Sigmoid colon (tissue), 6 donors: ENCODE measurements at regions not wholly inside any gene's neighbourhood (a gene's known extent, or its start where the extent isn't known, plus 50 kb on each side); places are given as distances from the start of the nearest gene placed in this dataset.

Experiments
- DNase-seq: peaks from one replicate; pipeline ENCODE4 v3.0.0-alpha.2; 2019
- H3K27ac ChIP-seq, 4 donors: fragments of 200-600 bp; sonication (generic); one replicate each; pipeline ENCODE4 v1.5.1; 2016 to 2019; ENCODE audit warnings: mild to moderate bottlenecking in 1 of 4
- H3K27me3 ChIP-seq, 3 donors: fragments of 200-600 bp; sonication (generic); one replicate each; pipeline ENCODE4 v1.5.1; 2019; ENCODE audit warnings: mild to moderate bottlenecking in 1 of 3
- H3K36me3 ChIP-seq, 4 donors: fragments of 200-600 bp; sonication (generic); one replicate each; pipeline ENCODE4 v1.5.1; 2016 to 2019
- H3K4me1 ChIP-seq, 4 donors: fragments of 200-600 bp; sonication (generic); one replicate each; pipeline ENCODE4 v1.5.1; 2017 to 2019
- H3K4me3 ChIP-seq, 4 donors: fragments of 200-600 bp; sonication (generic); one replicate each; pipeline ENCODE4 v1.5.1; 2017 to 2019; ENCODE audit warnings: mild to moderate bottlenecking in 2 of 4, moderate library complexity in 1 of 4
- H3K9me3 ChIP-seq, 4 donors: fragments of 200-600 bp in 3 of 4; sonication (generic) in 3 of 4; one replicate each; pipeline versions ENCODE4 v1.5.1 to v1.6.1; 2013 to 2019
- CTCF ChIP-seq, 4 experiments: fragments of 450-650 bp in 3 of 4; fragments of 200-600 bp in 1 of 4; IDR thresholded peaks; one replicate each; pipeline ENCODE4 v1.5.1; 2016 to 2019; ENCODE audit warnings: antibody characterized with exemption in 4 of 4, mild to moderate bottlenecking in 3 of 4, moderate library complexity in 2 of 4
- EP300 ChIP-seq, 4 donors: sonication (generic); formaldehyde crosslinking; IDR thresholded peaks; one replicate each; pipeline ENCODE4 v1.6.1; 2017; ENCODE audit warnings: antibody characterized with exemption in 4 of 4
- POLR2A ChIP-seq, 2 donors: fragments of 450-650 bp; IDR thresholded peaks; one replicate each; pipeline ENCODE4 v1.6.1; 2016; ENCODE audit warnings: antibody characterized with exemption in 2 of 2, mild to moderate bottlenecking in 2 of 2, moderate library complexity in 2 of 2
- POLR2AphosphoS5 ChIP-seq, 4 donors: sonication (generic); formaldehyde crosslinking; IDR thresholded peaks; one replicate each; pipeline ENCODE4 v1.6.1; 2017; ENCODE audit warnings: antibody characterized with exemption in 4 of 4
- WGBS, 2 donors: extraction: QIAGEN DNeasy Blood & Tissue Kit; methylation state at CpG; one replicate each; pipeline ENCODE4 v1.1.7; 2013; 5-methylcytosine and 5-hydroxymethylcytosine counted together
- intact Hi-C: fragments of 100-400 bp; cut with DNase I; formaldehyde crosslinking; loops from one replicate; pipeline ENCODE4 v1.15.1; 2023
- donor health status: healthy with polysubstance abuse.
- donor health status: healthy.

GRCh38 chr22:27157666-27158370 lies 500.4 kb downstream of the MIAT start:
- Histone ChIP-seq H3K27ac (no peak overlapping the region), H3K4me1 (no peaks in the 10 kb centered on the region), H3K9me3 (no peaks in the 10 kb centered on the region), H3K4me3 (no peak overlapping the region), H3K27me3 (no peaks in the 10 kb centered on the region), H3K36me3 (no peaks in the 10 kb centered on the region)
- DNase-seq: no peak
- WGBS, 2 donors: 59 to 77% methylated on average over 13 of the region's 13 CpGs
- TF ChIP-seq POLR2A (IDR thresholded peaks at IDR 0.05): no peak
- TF ChIP-seq CTCF (IDR thresholded peaks at IDR 0.05): no peak
- TF ChIP-seq EP300 (IDR thresholded peaks at IDR 0.05): no peak
- TF ChIP-seq POLR2AphosphoS5 (IDR thresholded peaks at IDR 0.05): no peak
- intact Hi-C loops: no loop called here

- WGBS, 2 donors: 71 to 78% methylated on average over 8 of the region's 8 CpGs
- no peaks in the 10 kb centered on the region for H3K9me3 ChIP-seq
- H3K27me3 ChIP-seq: no peaks in the 10 kb centered on the region
- H3K4me1 ChIP-seq: no peaks in the 10 kb centered on the region
- H3K27ac ChIP-seq: no peak overlapping the region
- TF ChIP-seq POLR2AphosphoS5 (IDR thresholded peaks at IDR 0.05) (no peak), EP300 (IDR thresholded peaks at IDR 0.05) (no peak), POLR2A (IDR thresholded peaks at IDR 0.05) (no peak), CTCF (IDR thresholded peaks at IDR 0.05) (no peak)
- DNase-seq: no peak
- H3K36me3 ChIP-seq: no peaks in the 10 kb centered on the region
- H3K4me3 ChIP-seq: no peak overlapping the region
- intact Hi-C loops: no loop called here
Observed at GRCh38 chr22:27159016-27159415, 501.6 kb downstream of the MIAT start.

- DNase-seq: no peak
- Histone ChIP-seq H3K4me1 (no peaks in the 10 kb centered on the region), H3K4me3 (no peak overlapping the region), H3K9me3 (no peaks in the 10 kb centered on the region), H3K27ac (no peak overlapping the region), H3K27me3 (no peaks in the 10 kb centered on the region), H3K36me3 (no peaks in the 10 kb centered on the region)
- 82 to 88% methylated on average over 10 of the region's 10 CpGs for WGBS, 2 donors
- intact Hi-C loops: no loop called here
- no peak for TF ChIP-seq POLR2AphosphoS5 (IDR thresholded peaks at IDR 0.05)
- no peak for TF ChIP-seq CTCF (IDR thresholded peaks at IDR 0.05)
- TF ChIP-seq POLR2A (IDR thresholded peaks at IDR 0.05): no peak
- TF ChIP-seq EP300 (IDR thresholded peaks at IDR 0.05): no peak
Observed at GRCh38 chr22:27159716-27160295, 502.4 kb downstream of the MIAT start.

- Histone ChIP-seq H3K4me1 (no peaks in the 10 kb centered on the region), H3K36me3 (no peaks in the 10 kb centered on the region), H3K4me3 (no peak overlapping the region), H3K27me3 (no peaks in the 10 kb centered on the region), H3K27ac (no peak overlapping the region), H3K9me3 (no peaks in the 10 kb centered on the region)
- intact Hi-C loops: no loop called here
- 52 to 62% methylated on average over 6 of the region's 6 CpGs for WGBS, 2 donors
- no peak for TF ChIP-seq POLR2AphosphoS5 (IDR thresholded peaks at IDR 0.05)
- no peak for TF ChIP-seq POLR2A (IDR thresholded peaks at IDR 0.05)
- TF ChIP-seq EP300 (IDR thresholded peaks at IDR 0.05): no peak
- TF ChIP-seq CTCF (IDR thresholded peaks at IDR 0.05): no peak
- DNase-seq: no peak
Observed at GRCh38 chr22:27163162-27164137, 506.1 kb downstream of the MIAT start.
